ENCODE measurements at regions not wholly inside any gene's neighbourhood (a gene's known extent, or its start where the extent isn't known, plus 50 kb on each side); places are given as distances from the start of the nearest gene placed in this dataset.

- no peak for DNase-seq
Observed at GRCh38 chr5:135218486-135218755, 180.6 kb downstream of the MACROH2A1 start.

GRCh38 chr5:135217669-135218485 is 181.2 kb downstream of the MACROH2A1 start:
- DNase-seq, result no peak

GRCh38 chr5:135216471-135217343 is 182.3 kb downstream of the MACROH2A1 start:
- no peak for DNase-seq

GRCh38 chr5:135215617-135216470 is 181.8 kb upstream of the PITX1 start:
- no peak for DNase-seq

GRCh38 chr5:135214897-135215616 is 181.0 kb upstream of the PITX1 start:
- DNase-seq, result no peak

- DNase-seq, result no peak
Observed at GRCh38 chr5:135213466-135214239, 179.6 kb upstream of the PITX1 start.

- DNase-seq, result no peak
Observed at GRCh38 chr5:135213027-135213386, 179.0 kb upstream of the PITX1 start.

- no peak for DNase-seq
Observed at GRCh38 chr5:135212361-135213026, 178.5 kb upstream of the PITX1 start.

- DNase-seq, result no peak
Observed at GRCh38 chr5:135211791-135212190, 177.8 kb upstream of the PITX1 start.

- DNase-seq, result no peak
Observed at GRCh38 chr5:135211083-135211790, 177.2 kb upstream of the PITX1 start.

GRCh38 chr5:135210286-135211055 is 176.4 kb upstream of the PITX1 start:
- DNase-seq, result no peak

GRCh38 chr5:135208903-135209721 is 175.1 kb upstream of the PITX1 start:
- no peak for DNase-seq

GRCh38 chr5:135208555-135208902 is 174.5 kb upstream of the PITX1 start:
- no peak for DNase-seq

- DNase-seq, result no peak
Observed at GRCh38 chr5:135207866-135208265, 173.8 kb upstream of the PITX1 start.

GRCh38 chr5:135206862-135207261 is 172.8 kb upstream of the PITX1 start:
- no peak for DNase-seq

GRCh38 chr5:135205632-135206349 is 171.8 kb upstream of the PITX1 start:
- DNase-seq, result no peak

- DNase-seq, result no peak
Observed at GRCh38 chr5:135204151-135204600, 170.1 kb upstream of the PITX1 start.

GRCh38 chr5:135203593-135204036 is 169.6 kb upstream of the PITX1 start:
- DNase-seq, result no peak
